Skeletal muscle tissue (tissue), 3 donors: ENCODE measurements at regions not wholly inside any gene's neighbourhood (a gene's known extent, or its start where the extent isn't known, plus 50 kb on each side); places are given as distances from the start of the nearest gene placed in this dataset.

Experiments used
- H3K27ac ChIP-seq: one replicate; pipeline ENCODE4 v1.7.0; 2013; ENCODE audit warnings: mild to moderate bottlenecking, low read depth, low read length, inconsistent platforms
- H3K27me3 ChIP-seq, 3 donors: one replicate each; pipeline ENCODE4 v1.7.0; 2013; ENCODE audit warnings: low read length in 3 of 3; ENCODE audit not compliant: control insufficient read depth in 3 of 3, insufficient read depth in 3 of 3
- H3K36me3 ChIP-seq, 3 donors: one replicate each; pipeline ENCODE4 v1.7.0; 2013; ENCODE audit warnings: low read length in 3 of 3; ENCODE audit not compliant: control insufficient read depth in 3 of 3, insufficient read depth in 3 of 3
- H3K4me1 ChIP-seq, 3 donors: one replicate each; pipeline ENCODE4 v1.7.0; 2013; ENCODE audit warnings: low read length in 3 of 3, mild to moderate bottlenecking in 3 of 3; ENCODE audit not compliant: control insufficient read depth in 3 of 3, insufficient read depth in 3 of 3
- H3K4me3 ChIP-seq, 3 donors: one replicate each; pipeline ENCODE4 v1.7.0; 2013; ENCODE audit warnings: low read length in 3 of 3
- H3K9ac ChIP-seq, 3 donors: one replicate each; pipeline ENCODE4 v1.7.0; 2013; ENCODE audit warnings: low read length in 3 of 3, mild to moderate bottlenecking in 3 of 3, moderate library complexity in 2 of 3, low read depth in 1 of 3
- H3K9me3 ChIP-seq, 3 donors: one replicate each; pipeline ENCODE4 v1.7.0; 2013; ENCODE audit warnings: low read length in 3 of 3; ENCODE audit not compliant: control insufficient read depth in 3 of 3
- donor health status: Osteomylitis.

DNA sequence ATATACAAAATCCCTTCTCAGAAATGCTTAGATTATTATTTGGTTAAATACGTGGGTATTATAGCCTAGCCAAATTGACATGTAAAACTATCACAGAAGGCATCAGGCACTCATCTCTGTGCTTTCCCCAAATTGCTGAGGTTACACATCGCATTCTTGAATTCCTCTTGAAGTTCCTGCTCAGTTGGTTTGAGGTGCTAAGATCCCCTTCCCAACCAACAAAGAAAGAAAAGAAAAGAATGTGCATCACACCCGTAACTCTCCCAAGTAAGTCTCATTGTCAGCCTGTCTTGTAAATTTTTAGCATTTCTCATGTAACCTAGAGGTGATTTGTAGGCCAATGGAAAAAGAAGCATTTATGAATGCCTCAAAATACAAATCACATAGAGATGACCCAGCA, 539.2 kb upstream of the PRMT6 start:
- Histone ChIP-seq H3K36me3 (no peaks in the 10 kb centered on the region), H3K4me1 (no peaks in the 10 kb centered on the region), H3K9me3 (no peaks in the 10 kb centered on the region), H3K9ac (no peak overlapping the region), H3K27me3 (no peaks in the 10 kb centered on the region), H3K27ac (no peak overlapping the region), H3K4me3 (no peak overlapping the region)

GRCh38 chr1:106523497-106523896, 533.0 kb upstream of the PRMT6 start:
- no peaks in the 10 kb centered on the region for H3K36me3 ChIP-seq
- H3K9me3 ChIP-seq, result no peaks in the 10 kb centered on the region
- no peak overlapping the region for H3K4me3 ChIP-seq
- H3K4me1 ChIP-seq, result no peaks in the 10 kb centered on the region
- H3K27me3 ChIP-seq, result no peaks in the 10 kb centered on the region
- no peak overlapping the region for H3K27ac ChIP-seq
- H3K9ac ChIP-seq, result no peak overlapping the region

DNA sequence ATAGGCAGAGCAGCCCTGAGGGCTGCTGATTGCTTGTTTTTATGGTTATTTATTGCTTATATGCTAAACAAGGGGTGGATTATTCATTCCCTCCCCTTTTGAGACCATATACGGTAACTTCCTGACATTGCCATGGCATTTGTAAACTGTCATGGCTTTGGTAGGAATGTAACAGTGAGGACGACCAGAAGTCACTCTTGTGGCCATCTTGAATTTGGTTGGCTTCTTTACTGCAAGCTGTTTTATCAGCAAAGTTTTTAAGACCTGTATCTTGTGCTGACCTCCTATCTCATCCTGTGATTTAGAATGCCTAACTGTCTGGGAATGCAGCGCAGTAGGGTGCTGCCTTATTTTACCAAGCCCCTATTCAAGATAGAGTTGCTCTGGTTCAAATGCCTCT, 531.8 kb upstream of the PRMT6 start:
- no peaks in the 10 kb centered on the region for H3K36me3 ChIP-seq
- H3K9ac ChIP-seq, result no peak overlapping the region
- no peak overlapping the region for H3K4me3 ChIP-seq
- no peak overlapping the region for H3K27ac ChIP-seq
- peaks cover 0 to under 1% (median 0%) of the 10 kb centered on the region in 3 donors for H3K9me3 ChIP-seq
- H3K4me1 ChIP-seq, result no peaks in the 10 kb centered on the region
- no peaks in the 10 kb centered on the region for H3K27me3 ChIP-seq

GRCh38 chr1:106526650-106527049, 529.8 kb upstream of the PRMT6 start:
- no peaks in the 10 kb centered on the region for H3K27me3 ChIP-seq
- H3K9ac ChIP-seq, result no peak overlapping the region
- H3K9me3 ChIP-seq, result peaks cover 0 to 2% (median 0%) of the 10 kb centered on the region in 3 donors
- no peak overlapping the region for H3K4me3 ChIP-seq
- no peak overlapping the region for H3K27ac ChIP-seq
- H3K36me3 ChIP-seq, result no peaks in the 10 kb centered on the region
- no peaks in the 10 kb centered on the region for H3K4me1 ChIP-seq

- H3K27ac ChIP-seq, result no peak overlapping the region
- H3K4me1 ChIP-seq, result no peaks in the 10 kb centered on the region
- H3K4me3 ChIP-seq, result no peak overlapping the region
- no peak overlapping the region for H3K9ac ChIP-seq
- no peaks in the 10 kb centered on the region for H3K27me3 ChIP-seq
- H3K36me3 ChIP-seq, result no peaks in the 10 kb centered on the region
- H3K9me3 ChIP-seq, result peaks cover 0 to 2% (median 0%) of the 10 kb centered on the region in 3 donors
Measured at GRCh38 chr1:106534612-106535011, 521.9 kb upstream of the PRMT6 start.

DNA sequence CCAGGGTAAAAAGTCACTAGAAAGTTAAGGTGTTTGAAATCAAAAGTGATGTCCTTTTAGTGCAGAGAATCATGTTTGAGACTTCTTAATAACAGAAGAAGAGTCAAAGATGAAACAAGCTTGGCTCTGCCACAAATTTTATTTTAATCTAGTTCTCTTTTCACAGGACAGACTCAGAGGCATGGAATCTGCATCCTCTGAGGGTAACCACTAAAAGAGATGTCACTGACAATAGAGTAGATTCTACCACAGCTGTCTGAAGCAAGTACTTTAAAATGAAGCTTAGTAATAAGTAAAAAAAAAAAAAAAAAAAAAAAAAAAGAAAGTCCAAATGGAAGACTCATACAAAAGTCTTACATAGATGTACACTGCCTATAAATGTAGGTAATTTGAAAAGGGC, 519.7 kb upstream of the PRMT6 start:
- Histone ChIP-seq H3K4me1 (no peaks in the 10 kb centered on the region), H3K9ac (no peak overlapping the region), H3K4me3 (no peak overlapping the region), H3K9me3 (no peaks in the 10 kb centered on the region), H3K27me3 (no peaks in the 10 kb centered on the region), H3K27ac (no peak overlapping the region), H3K36me3 (no peaks in the 10 kb centered on the region)

DNA sequence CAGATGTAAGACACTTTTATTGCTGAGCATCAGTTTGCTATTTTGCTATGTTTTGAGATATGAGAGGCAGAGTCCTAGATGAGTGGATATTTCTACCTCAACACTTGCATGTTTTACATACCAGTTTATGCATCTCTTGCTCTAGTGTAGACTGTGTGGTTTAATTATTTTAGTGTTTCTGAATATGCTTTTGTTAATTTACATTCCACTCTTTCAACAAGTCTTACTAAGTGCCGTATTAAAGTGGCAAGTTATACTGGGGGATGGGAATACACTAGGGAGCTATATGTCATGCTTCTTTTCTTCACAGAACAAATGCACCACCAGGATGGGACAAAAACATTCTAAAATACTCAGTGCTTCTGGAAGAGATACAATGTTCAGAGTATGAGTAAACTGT, 507.7 kb upstream of the PRMT6 start:
- Histone ChIP-seq H3K9me3 (peaks cover 0 to 2% (median 0%) of the 10 kb centered on the region in 3 donors), H3K27me3 (no peaks in the 10 kb centered on the region), H3K4me1 (no peaks in the 10 kb centered on the region), H3K27ac (no peak overlapping the region), H3K4me3 (no peak overlapping the region), H3K36me3 (no peaks in the 10 kb centered on the region), H3K9ac (no peak overlapping the region)

- Histone ChIP-seq H3K27ac (no peak overlapping the region), H3K36me3 (no peaks in the 10 kb centered on the region), H3K9me3 (no peaks in the 10 kb centered on the region), H3K4me3 (no peak overlapping the region), H3K27me3 (no peaks in the 10 kb centered on the region), H3K9ac (no peak overlapping the region), H3K4me1 (no peaks in the 10 kb centered on the region)
Measured at GRCh38 chr1:106554294-106554693, 502.2 kb upstream of the PRMT6 start.

- no peak overlapping the region for H3K27ac ChIP-seq
- H3K4me3 ChIP-seq, result no peak overlapping the region
- H3K36me3 ChIP-seq, result no peaks in the 10 kb centered on the region
- H3K9ac ChIP-seq, result no peak overlapping the region
- no peaks in the 10 kb centered on the region for H3K4me1 ChIP-seq
- no peaks in the 10 kb centered on the region for H3K27me3 ChIP-seq
- no peaks in the 10 kb centered on the region for H3K9me3 ChIP-seq
Measured at GRCh38 chr1:106555571-106555970, 500.9 kb upstream of the PRMT6 start.

DNA sequence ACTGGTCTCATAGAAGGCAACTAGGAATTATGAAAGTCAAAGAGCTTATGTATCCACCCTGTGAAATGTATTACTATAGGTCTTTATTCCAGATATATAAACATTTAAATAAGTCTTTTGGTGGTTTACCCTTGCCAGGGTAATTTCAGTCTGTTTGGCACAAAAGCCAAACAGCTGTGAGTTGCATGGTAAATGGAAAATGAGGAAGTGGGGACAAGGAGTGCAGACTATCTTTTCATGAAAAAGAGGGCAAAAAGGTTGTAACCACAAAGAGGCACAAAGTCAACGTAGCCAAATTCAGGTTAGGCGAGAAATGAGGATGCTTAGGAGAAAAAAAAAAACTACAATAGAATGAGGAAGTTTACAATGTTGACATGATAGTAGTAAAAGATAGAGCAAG, 492.3 kb upstream of the PRMT6 start:
- H3K27ac ChIP-seq, result no peak overlapping the region
- no peaks in the 10 kb centered on the region for H3K36me3 ChIP-seq
- no peak overlapping the region for H3K9ac ChIP-seq
- no peaks in the 10 kb centered on the region for H3K9me3 ChIP-seq
- H3K27me3 ChIP-seq, result no peaks in the 10 kb centered on the region
- no peaks in the 10 kb centered on the region for H3K4me1 ChIP-seq
- H3K4me3 ChIP-seq, result no peak overlapping the region
